DMS 273 (cell line): ENCODE measurements at regions not wholly inside any gene's neighbourhood (a gene's known extent, or its start where the extent isn't known, plus 50 kb on each side); places are given as distances from the start of the nearest gene placed in this dataset.
"Not testable (repeated sequence)": the region's sequence is repeated elsewhere in the genome, so short reads cannot be mapped to it uniquely, and the experiment has no call there.

Experiments used
- DNase-seq: peaks from one replicate; lab custom pipeline; 2025; ENCODE audit not compliant: unreplicated experiment; lab: John Stamatoyannopoulos, UW

DNA sequence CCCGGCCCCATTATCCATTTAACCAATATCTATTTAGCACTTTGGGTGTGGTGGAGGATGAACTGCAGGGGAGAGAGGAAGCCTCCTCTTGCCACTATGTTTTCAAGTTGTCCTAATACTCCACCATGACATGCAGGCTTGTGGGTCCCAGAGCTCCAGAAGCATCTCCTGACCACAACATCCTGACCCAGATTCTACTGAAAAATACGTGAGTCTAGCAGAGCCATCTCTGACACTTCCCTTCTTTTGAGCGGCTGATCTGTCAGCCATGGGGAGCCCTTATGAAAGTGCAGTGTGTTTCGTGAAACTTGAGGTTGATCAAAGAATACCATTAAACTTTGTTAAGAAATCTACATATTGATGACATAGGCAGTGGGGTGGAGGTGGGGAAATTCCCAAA lies 126.6 kb downstream of the UNC93B1 start:
- not testable (repeated sequence) for DNase-seq

DNA sequence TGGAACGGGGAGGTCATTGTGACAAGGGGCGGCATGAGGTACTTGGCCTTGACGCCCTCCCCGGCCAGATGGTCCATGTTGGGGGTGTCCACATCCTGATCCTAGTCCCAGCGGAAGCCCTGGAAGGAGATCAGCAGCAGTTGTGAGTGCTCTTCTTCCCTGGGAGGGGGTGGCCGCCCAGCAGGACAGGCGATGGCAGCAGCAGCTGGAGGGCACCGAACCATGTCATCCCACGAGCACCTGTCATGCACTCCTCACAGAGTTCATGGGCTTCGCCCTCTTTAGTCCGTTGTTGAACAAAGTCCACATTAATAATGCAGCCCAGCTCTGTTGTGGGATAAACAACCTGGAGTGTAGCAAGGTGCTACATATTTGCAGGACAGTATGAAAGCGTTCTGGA lies 130.7 kb downstream of the UNC93B1 start:
- DNase-seq = not testable (repeated sequence)

DNA sequence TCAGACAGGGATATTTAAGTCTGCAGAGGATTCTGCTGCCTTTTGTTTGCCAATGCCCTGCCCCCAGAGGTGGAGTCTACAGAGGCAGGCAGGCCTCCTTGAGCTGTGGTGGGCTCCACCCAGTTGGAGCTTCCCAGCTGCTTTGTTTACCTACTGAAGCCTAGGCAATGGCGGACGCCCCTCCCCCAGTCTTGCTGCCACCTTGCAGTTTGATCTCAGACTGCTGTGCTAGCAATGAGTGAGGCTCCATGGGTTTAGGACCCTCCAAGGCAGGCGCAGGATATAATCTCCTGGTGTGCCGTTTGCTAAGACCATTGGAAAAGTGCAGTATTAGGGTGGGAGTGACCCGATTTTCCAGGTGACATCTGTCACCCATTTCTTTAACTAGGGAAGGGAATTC lies 132.7 kb downstream of the UNC93B1 start:
- not testable (repeated sequence) for DNase-seq

- not testable (repeated sequence) for DNase-seq
Measured at GRCh38 chr11:67862896-67863295, 141.0 kb downstream of the UNC93B1 start.

DNA sequence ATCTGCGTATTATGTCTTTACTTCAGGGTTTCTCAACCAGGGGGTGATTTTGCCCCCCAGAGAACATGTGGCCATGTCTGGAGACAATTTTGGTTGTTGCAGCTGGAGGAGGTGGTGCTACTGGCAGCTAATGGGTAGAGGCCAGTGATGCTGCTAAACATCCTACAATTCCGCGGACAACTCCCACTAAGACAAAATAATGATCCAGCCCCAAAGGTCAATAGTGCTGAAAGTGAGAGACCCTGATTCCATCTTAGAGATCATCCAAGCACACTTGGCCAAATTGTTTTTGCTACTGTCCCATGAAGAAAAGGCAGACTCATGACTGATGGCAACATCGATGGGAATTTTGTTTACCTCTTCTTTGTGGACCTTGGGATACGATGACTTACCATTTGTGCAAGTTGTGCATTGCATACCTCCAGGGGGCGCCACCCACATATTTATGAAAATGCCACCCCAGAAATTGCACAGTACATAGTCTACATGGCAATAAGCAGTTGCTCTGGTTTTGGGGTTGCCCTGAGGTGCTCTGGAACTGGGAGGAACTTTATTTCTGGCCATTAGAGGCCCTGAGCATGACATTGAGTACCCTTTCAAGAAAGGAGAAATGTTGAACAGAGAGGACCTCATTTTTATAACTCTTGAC lies 144.3 kb downstream of the UNC93B1 start:
- DNase-seq = peak; percentile 6

DNA sequence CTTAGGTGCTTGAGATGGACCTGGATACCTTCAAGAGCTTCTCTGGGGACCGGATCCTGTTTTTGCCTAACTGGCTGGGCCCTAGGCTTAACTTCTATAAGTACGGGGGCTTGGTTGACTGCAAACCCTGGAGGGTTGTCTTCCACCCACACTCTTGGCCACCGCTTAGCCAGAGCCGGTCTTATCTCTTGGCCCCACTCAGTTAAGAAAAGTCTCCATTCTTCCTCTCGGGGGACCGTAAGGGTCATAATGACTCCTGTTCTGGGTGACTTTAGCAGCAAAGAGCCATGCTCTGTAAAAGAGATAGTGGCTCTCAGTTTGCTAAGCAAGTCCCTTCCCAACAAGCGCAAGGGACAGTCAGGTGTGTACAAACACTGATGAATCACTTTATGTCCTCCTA lies 153.2 kb downstream of the UNC93B1 start:
- DNase-seq = not testable (repeated sequence)

GRCh38 chr11:67849766-67850165 lies 154.1 kb downstream of the UNC93B1 start:
- DNase-seq = not testable (repeated sequence)

- DNase-seq = peak; percentile 3
Measured at GRCh38 chr11:67847896-67848875, 155.7 kb downstream of the UNC93B1 start.

DNA sequence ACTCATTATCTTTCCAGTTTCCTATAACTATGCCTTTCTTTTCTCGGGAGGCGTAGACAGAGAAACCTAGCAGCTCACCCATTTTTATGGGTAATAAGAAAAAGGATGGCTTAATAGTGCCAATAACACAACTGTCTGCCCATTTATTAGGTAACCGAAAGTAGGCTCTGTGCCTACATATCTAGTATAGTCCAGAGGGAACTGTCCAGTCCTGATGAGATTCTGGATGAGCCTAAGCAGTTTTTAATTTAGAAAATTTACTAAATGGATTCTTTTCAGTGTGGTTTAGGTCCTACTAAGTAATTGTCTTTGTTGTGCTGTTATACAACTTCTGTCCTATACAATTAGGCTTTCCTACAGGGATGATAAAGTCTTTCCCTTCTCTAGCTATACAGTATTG lies 157.6 kb downstream of the UNC93B1 start:
- DNase-seq = not testable (repeated sequence)

GRCh38 chr11:67845296-67845695 lies 158.6 kb downstream of the UNC93B1 start:
- not testable (repeated sequence) for DNase-seq

GRCh38 chr11:67840599-67840998 lies 163.3 kb downstream of the UNC93B1 start:
- DNase-seq = not testable (repeated sequence)

- DNase-seq = not testable (repeated sequence)
Measured at GRCh38 chr11:67830152-67830551, 155.7 kb upstream of the ALDH3B2 start.

DNA sequence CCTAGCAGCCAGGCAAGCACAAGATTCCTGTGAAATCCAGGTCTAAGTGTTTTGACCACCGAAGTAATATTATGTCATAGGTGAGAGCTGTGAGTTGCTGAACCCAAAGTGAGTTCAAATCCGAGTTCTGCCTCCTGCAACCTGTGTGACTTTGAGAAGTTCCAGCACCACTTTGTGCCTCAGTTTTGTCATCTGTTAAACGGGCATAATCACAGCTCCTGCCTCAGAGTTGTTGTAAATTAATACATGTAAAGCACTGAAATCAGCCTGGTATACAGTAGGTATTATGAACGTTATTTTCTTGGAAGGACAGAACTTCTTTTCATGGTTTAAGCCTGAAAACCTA lies 152.5 kb upstream of the ALDH3B2 start:
- DNase-seq = not testable (repeated sequence)

- peak; percentile 93 for DNase-seq
Measured at GRCh38 chr11:67826028-67826950, 151.9 kb upstream of the ALDH3B2 start.

- not testable (repeated sequence) for DNase-seq
Measured at GRCh38 chr11:67824861-67825260, 150.4 kb upstream of the ALDH3B2 start.

DNA sequence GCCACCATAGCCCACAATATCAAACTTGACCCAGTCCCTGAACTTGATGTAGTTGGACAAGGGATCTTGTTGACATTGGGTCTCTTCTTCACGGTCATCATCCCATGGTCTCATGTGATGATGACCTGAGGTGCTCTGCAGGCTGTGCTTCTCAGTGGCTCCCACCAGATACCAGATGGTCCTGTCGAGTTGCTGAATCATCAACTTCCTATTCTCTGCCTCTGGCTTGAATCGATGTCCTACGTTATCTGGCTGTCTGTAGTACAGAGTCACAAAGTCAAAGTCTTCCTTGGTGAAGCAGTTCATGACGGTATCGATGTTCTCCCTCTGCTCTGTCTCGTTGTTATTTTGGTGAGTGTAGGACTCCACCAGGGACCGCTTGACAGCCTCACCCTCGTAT lies 145.7 kb upstream of the ALDH3B2 start:
- DNase-seq = no peak

DNA sequence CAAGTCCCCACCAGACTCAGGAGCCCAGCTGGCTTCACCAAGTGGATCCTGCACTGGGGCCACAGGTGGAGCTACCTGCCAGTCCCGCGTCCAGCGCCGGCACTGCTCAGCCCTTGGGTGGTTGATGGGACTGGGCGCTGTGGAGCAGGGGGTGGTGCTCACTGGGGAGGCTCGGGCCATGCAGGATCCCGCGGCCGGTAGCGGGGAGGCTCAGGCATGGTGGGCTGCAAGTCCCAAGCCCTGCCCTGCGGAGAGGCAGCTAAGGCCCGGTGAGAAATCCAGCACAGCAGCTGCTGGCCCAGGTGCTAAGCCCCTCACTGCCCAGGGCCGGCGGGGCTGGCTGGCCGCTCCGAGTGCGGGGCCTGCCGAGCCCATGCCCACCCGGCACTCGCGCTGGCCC lies 143.1 kb upstream of the ALDH3B2 start:
- DNase-seq = not testable (repeated sequence)

DNA sequence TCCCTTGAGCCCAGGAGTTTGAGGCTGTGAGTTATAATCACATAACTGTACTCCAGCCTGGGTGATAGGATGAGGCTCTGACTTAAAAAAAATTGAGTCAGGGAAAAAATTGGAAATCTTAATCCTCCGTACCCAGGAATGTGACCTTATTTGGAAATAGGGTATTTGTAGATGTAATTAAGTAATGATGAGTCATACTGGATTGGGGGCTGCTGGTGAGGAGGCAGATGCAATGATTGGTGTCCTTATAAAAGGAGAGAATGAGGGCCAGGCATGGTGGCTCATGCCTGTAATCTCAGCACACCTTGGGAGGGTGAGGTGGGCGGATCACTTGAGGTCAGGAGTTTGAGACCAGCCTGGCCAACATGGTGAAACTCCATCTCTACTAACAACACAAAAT lies 134.9 kb upstream of the ALDH3B2 start:
- DNase-seq = not testable (repeated sequence)

DNA sequence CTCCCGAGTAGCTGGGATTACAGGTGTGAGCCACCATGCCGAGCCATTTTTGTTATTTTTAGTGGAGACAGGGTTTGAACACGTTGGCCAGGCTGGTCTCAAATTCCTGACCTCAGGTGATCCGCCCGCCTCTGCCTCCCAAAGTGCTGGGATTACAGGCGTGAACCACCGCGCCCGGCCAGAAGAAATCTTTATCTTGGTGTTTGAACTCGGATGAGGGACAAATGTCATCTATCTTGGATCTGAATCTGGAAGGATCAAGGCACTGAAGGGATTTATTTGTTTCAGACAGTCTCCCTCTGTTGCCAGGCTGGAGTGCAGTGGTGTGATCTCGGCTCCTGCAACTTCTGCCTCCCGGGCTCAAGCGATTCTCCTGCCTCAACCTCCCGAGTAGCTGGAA lies 133.5 kb upstream of the ALDH3B2 start:
- DNase-seq = not testable (repeated sequence)

DNA sequence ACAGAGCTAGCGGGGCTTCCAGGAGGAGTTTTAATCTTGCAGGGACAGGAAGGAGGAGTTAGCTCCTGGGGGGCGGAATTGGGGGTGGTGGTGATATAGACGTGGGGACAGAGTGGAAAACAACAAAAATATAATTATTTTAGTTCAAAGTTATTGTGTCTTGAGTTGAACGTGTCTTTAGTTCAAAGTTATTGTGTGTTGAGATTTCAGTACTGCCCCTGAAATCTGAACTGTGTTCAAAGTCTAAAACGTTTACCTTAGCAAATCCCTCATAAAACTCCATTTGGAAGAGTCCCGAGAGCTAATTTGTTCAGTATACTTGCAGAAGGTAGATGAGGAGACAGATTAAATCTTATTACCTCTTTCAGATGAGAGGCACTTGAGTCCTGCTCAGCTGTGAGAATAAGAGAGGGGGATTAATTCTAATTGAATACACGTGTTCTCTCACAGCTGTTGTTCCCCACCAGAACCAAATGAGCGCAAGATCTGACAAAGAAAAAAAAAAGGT lies 132.4 kb upstream of the ALDH3B2 start:
- peak; percentile 31 for DNase-seq

GRCh38 chr11:67806183-67806582 lies 131.8 kb upstream of the ALDH3B2 start:
- DNase-seq = peak; percentile 44
